ENCODE measurements at regions not wholly inside any gene's neighbourhood (a gene's known extent, or its start where the extent isn't known, plus 50 kb on each side); places are given as distances from the start of the nearest gene placed in this dataset.

- no peak for DNase-seq
These were observed 199.0 kb upstream of the MVB12B start for GRCh38 chr9:126127591-126127990.

- no peak for DNase-seq
These were observed 198.0 kb upstream of the MVB12B start for GRCh38 chr9:126128494-126129142.

GRCh38 chr9:126131066-126132010, 195.3 kb upstream of the MVB12B start:
- no peak for DNase-seq

- DNase-seq, result no peak
These were observed 193.9 kb upstream of the MVB12B start for GRCh38 chr9:126132746-126133145.

GRCh38 chr9:126144196-126144595, 182.4 kb upstream of the MVB12B start:
- no peak for DNase-seq

GRCh38 chr9:126144603-126145456, 181.8 kb upstream of the MVB12B start:
- DNase-seq, result no peak

GRCh38 chr9:126145887-126146253, 180.8 kb upstream of the MVB12B start:
- DNase-seq, result no peak

GRCh38 chr9:126146254-126147145, 180.1 kb upstream of the MVB12B start:
- peak; percentile 20 for DNase-seq

- DNase-seq, result no peak
These were observed 179.3 kb upstream of the MVB12B start for GRCh38 chr9:126147186-126147935.

- DNase-seq, result no peak
These were observed 178.4 kb upstream of the MVB12B start for GRCh38 chr9:126147936-126148870.

- DNase-seq, result no peak
These were observed 177.6 kb upstream of the MVB12B start for GRCh38 chr9:126148994-126149393.

- DNase-seq, result no peak
These were observed 177.0 kb upstream of the MVB12B start for GRCh38 chr9:126149661-126150060.

- DNase-seq, result no peak
These were observed 176.1 kb upstream of the MVB12B start for GRCh38 chr9:126150411-126151030.

GRCh38 chr9:126151031-126151685, 175.5 kb upstream of the MVB12B start:
- DNase-seq, result no peak

- no peak for DNase-seq
These were observed 174.9 kb upstream of the MVB12B start for GRCh38 chr9:126151686-126152134.

- no peak for DNase-seq
These were observed 173.8 kb upstream of the MVB12B start for GRCh38 chr9:126152622-126153362.

- no peak for DNase-seq
These were observed 173.2 kb upstream of the MVB12B start for GRCh38 chr9:126153382-126153781.

GRCh38 chr9:126154182-126154827, 172.3 kb upstream of the MVB12B start:
- DNase-seq, result no peak
